ENCODE measurements at regions not wholly inside any gene's neighbourhood (a gene's known extent, or its start where the extent isn't known, plus 50 kb on each side); places are given as distances from the start of the nearest gene placed in this dataset.

DNA sequence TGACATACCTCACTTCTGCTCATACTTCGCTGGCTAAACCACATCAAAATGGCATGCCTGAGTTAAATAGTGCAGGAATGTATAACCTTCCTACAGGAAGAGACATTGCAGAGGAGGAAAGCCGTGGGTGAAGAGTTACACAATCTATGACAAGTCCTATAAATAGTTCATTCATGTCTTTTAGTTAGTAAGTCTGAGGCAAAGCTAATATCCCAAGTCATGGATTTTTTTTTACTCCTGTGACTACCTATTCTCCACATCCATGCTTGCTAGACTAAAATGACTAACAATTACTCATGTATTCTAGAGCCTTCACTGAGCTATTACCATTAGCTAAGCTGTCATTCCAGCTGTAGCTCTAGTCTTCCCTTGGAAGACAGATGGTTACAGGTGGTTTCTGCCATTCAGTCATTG is 391.3 kb downstream of the NR2F1-AS1 start:
- H3K36me3 ChIP-seq: no peaks in the 10 kb centered on the region
- H3K9me3 ChIP-seq: no peaks in the 10 kb centered on the region
- no peaks in the 10 kb centered on the region for H3K27me3 ChIP-seq
- H3K27ac ChIP-seq: no peak overlapping the region
- DNase-seq: no peak
- no peak for TF ChIP-seq EP300 (IDR thresholded peaks at IDR 0.05; ENCODE audit: low read depth)
- TF ChIP-seq, protein P1, sequence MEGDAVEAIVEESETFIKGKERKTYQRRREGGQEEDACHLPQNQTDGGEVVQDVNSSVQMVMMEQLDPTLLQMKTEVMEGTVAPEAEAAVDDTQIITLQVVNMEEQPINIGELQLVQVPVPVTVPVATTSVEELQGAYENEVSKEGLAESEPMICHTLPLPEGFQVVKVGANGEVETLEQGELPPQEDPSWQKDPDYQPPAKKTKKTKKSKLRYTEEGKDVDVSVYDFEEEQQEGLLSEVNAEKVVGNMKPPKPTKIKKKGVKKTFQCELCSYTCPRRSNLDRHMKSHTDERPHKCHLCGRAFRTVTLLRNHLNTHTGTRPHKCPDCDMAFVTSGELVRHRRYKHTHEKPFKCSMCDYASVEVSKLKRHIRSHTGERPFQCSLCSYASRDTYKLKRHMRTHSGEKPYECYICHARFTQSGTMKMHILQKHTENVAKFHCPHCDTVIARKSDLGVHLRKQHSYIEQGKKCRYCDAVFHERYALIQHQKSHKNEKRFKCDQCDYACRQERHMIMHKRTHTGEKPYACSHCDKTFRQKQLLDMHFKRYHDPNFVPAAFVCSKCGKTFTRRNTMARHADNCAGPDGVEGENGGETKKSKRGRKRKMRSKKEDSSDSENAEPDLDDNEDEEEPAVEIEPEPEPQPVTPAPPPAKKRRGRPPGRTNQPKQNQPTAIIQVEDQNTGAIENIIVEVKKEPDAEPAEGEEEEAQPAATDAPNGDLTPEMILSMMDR (IDR thresholded peaks at IDR 0.05): no peak
- in situ Hi-C loops (cut with MboI; ENCODE audit: low pct_ligation_motif_present in 1 of 4, low pct_unique_long_range_greater_than_20kb in 1 of 4, low sequenced_read_pairs in 3 of 4): no loop called here
- 56 to 73% methylated on average over 2 of the region's 2 CpGs for WGBS, 2 donors (ENCODE audit: low coverage in 1 of 2)
- H3K4me1 ChIP-seq: no peaks in the 10 kb centered on the region
- intact Hi-C loops (cut with DNase I; ENCODE audit: low total_unique reads): no loop called here
- no peak overlapping the region for H3K4me3 ChIP-seq

DNA sequence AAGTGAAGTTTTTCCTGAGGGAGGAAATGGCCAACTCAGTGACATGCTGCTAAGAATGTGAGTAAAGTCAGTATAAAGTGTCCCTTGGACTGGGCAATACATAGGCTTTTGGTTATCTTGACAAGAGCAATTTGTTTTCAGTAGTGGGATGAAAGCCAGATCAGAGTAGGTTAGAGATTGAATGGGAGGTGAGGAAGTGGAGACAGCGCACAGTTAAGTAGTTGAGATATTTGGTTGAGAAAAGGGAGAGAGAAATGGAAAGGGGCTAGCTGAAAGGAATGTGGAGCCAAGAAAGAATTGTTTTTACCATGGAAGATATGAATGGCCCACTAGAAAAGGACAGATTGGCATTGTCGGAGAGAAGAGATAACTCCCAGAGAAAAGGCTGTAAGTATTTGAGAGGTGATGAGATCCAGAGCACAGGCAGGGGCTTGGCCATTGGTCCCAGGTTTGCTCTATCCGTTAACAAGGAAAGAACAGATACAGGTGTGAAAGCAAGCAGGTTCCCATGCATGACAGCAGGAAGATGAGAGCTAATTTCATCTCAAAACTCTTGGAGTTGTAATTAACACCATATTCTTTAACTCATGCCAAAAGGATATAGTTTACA is 392.0 kb downstream of the NR2F1-AS1 start:
- Histone ChIP-seq H3K4me1 (no peaks in the 10 kb centered on the region), H3K27me3 (no peaks in the 10 kb centered on the region), H3K9me3 (no peaks in the 10 kb centered on the region), H3K4me3 (no peak overlapping the region), H3K27ac (no peak overlapping the region), H3K36me3 (no peaks in the 10 kb centered on the region)
- in situ Hi-C loops (cut with MboI; ENCODE audit: low pct_ligation_motif_present in 1 of 4, low pct_unique_long_range_greater_than_20kb in 1 of 4, low sequenced_read_pairs in 3 of 4) (no loop called here), intact Hi-C loops (cut with DNase I; ENCODE audit: low total_unique reads) (no loop called here)
- no peak for DNase-seq
- 75 to 88% methylated on average over 2 to 3 of the region's 3 CpGs for WGBS, 2 donors (ENCODE audit: low coverage in 1 of 2)
- TF ChIP-seq POLR2A (IDR thresholded peaks at IDR 0.05) (no peak), EP300 (IDR thresholded peaks at IDR 0.05; ENCODE audit: low read depth) (no peak), POLR2AphosphoS5 (IDR thresholded peaks at IDR 0.05) (no peak)
- TF ChIP-seq, protein P1 (IDR thresholded peaks at IDR 0.05): no peak

DNA sequence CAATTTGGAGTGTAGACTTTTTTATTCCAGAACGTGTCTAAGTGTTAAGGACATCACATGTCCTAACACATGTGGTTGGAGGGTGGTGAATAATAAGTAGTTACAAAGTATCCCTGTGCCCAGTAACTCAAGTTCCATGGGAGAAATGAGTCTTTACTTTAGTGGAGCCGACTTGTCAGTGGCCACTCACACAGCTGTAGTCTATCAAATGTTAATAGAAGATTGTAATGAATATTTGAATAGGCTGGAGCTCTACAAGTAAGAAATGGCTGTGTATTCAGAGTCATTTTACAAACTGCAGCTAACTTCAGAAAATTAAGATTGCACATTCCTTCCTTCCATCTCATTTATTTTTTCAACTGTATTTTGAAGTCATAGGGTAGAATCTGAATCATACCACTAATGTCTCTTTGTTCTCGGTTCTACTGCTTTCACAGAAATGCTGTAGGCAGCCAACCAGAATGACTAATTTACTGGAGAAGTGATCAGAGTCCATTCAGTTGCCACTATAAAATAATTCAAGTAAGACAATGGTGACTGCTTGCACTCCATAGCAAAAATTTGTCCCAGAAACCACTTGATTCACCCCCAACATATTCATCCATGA is 394.8 kb downstream of the NR2F1-AS1 start:
- Histone ChIP-seq H3K27me3 (no peaks in the 10 kb centered on the region), H3K27ac (no peak overlapping the region), H3K36me3 (no peaks in the 10 kb centered on the region), H3K9me3 (peaks cover 0 to 4% of the 10 kb centered on the region in 2 donors), H3K4me1 (no peaks in the 10 kb centered on the region), H3K4me3 (no peak overlapping the region)
- TF ChIP-seq POLR2AphosphoS5 (IDR thresholded peaks at IDR 0.05) (no peak), POLR2A (IDR thresholded peaks at IDR 0.05) (no peak), EP300 (IDR thresholded peaks at IDR 0.05; ENCODE audit: low read depth) (no peak)
- TF ChIP-seq, protein P1 (IDR thresholded peaks at IDR 0.05): no peak
- no peak for DNase-seq
- in situ Hi-C loops (cut with MboI; ENCODE audit: low pct_ligation_motif_present in 1 of 4, low pct_unique_long_range_greater_than_20kb in 1 of 4, low sequenced_read_pairs in 3 of 4): no loop called here
- intact Hi-C loops (cut with DNase I; ENCODE audit: low total_unique reads): no loop called here
- 30 to 46% methylated on average over 3 of the region's 3 CpGs for WGBS, 2 donors (ENCODE audit: low coverage in 1 of 2)

DNA sequence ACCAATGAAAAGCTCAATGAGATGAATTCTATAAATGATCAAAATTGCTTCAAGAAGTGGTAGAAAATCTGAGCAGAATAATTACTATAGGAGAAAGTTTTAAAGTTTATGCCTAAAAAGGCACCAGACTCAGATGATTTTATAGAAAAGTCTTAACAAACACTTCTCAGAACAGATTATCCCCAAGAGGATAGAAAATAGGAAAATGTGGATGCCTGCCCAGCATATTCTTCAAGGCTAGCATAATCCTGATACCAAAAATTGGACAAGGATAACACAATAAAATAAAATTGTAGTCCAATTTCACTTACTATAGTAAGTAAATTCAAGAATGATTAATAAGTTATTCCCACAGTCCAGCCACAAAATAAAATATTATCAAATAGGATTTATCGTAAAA is 397.0 kb downstream of the NR2F1-AS1 start:
- Histone ChIP-seq H3K4me3 (no peak overlapping the region), H3K4me1 (no peaks in the 10 kb centered on the region), H3K27me3 (no peaks in the 10 kb centered on the region), H3K36me3 (no peaks in the 10 kb centered on the region), H3K9me3 (peaks cover 0 to 4% of the 10 kb centered on the region in 2 donors), H3K27ac (no peak overlapping the region)
- DNase-seq: no peak
- TF ChIP-seq, protein P1 (IDR thresholded peaks at IDR 0.05): no peak
- TF ChIP-seq POLR2A (IDR thresholded peaks at IDR 0.05) (no peak), POLR2AphosphoS5 (IDR thresholded peaks at IDR 0.05) (no peak), EP300 (IDR thresholded peaks at IDR 0.05; ENCODE audit: low read depth) (no peak)
- 78 to 91% methylated on average over 1 of the region's 1 CpG for WGBS, 2 donors (ENCODE audit: low coverage in 1 of 2)
- in situ Hi-C loops (cut with MboI; ENCODE audit: low pct_ligation_motif_present in 1 of 4, low pct_unique_long_range_greater_than_20kb in 1 of 4, low sequenced_read_pairs in 3 of 4): no loop called here
- intact Hi-C loops (cut with DNase I; ENCODE audit: low total_unique reads): no loop called here
